ENCODE measurements at regions not wholly inside any gene's neighbourhood (a gene's known extent, or its start where the extent isn't known, plus 50 kb on each side); places are given as distances from the start of the nearest gene placed in this dataset.

- no peak overlapping the region for H3K4me3 ChIP-seq (replicated peaks; ENCODE audit: low read depth, low read length)
- no peak for DNase-seq (ENCODE audit: extremely low read depth, low read depth)
- TF ChIP-seq CTCF (IDR thresholded peaks at IDR 0.05; ENCODE audit: low read depth, low read length, missing control alignments), result no peak
These were observed 252.0 kb upstream of the VEPH1 start for GRCh38 chr3:157755233-157755632.

GRCh38 chr3:157754451-157754850 lies 251.2 kb upstream of the VEPH1 start:
- no peak for DNase-seq (ENCODE audit: extremely low read depth, low read depth)
- H3K4me3 ChIP-seq (replicated peaks; ENCODE audit: low read depth, low read length), result no peak overlapping the region
- TF ChIP-seq CTCF (IDR thresholded peaks at IDR 0.05; ENCODE audit: low read depth, low read length, missing control alignments), result no peak

GRCh38 chr3:157753787-157754136 lies 250.5 kb upstream of the VEPH1 start:
- no peak overlapping the region for H3K4me3 ChIP-seq (replicated peaks; ENCODE audit: low read depth, low read length)
- no peak for DNase-seq (ENCODE audit: extremely low read depth, low read depth)
- no peak for TF ChIP-seq CTCF (IDR thresholded peaks at IDR 0.05; ENCODE audit: low read depth, low read length, missing control alignments)

GRCh38 chr3:157752956-157753786 lies 250.0 kb upstream of the VEPH1 start:
- DNase-seq (ENCODE audit: extremely low read depth, low read depth), result no peak
- TF ChIP-seq CTCF (IDR thresholded peaks at IDR 0.05; ENCODE audit: low read depth, low read length, missing control alignments), result no peak
- no peak overlapping the region for H3K4me3 ChIP-seq (replicated peaks; ENCODE audit: low read depth, low read length)

GRCh38 chr3:157752554-157752953 lies 249.3 kb upstream of the VEPH1 start:
- no peak for DNase-seq (ENCODE audit: extremely low read depth, low read depth)
- no peak for TF ChIP-seq CTCF (IDR thresholded peaks at IDR 0.05; ENCODE audit: low read depth, low read length, missing control alignments)

GRCh38 chr3:157751386-157751785 lies 248.2 kb upstream of the VEPH1 start:
- TF ChIP-seq CTCF (IDR thresholded peaks at IDR 0.05; ENCODE audit: low read depth, low read length, missing control alignments), result no peak

More at GRCh38 chr3:157752554-157752953, 249.3 kb upstream of the VEPH1 start:
- no peak overlapping the region for H3K4me3 ChIP-seq (replicated peaks; ENCODE audit: low read depth, low read length)

GRCh38 chr3:157746391-157746790 lies 243.2 kb upstream of the VEPH1 start:
- H3K4me3 ChIP-seq (replicated peaks; ENCODE audit: low read depth, low read length), result no peak overlapping the region
- DNase-seq (ENCODE audit: extremely low read depth, low read depth), result no peak
- no peak for TF ChIP-seq CTCF (IDR thresholded peaks at IDR 0.05; ENCODE audit: low read depth, low read length, missing control alignments)

More at GRCh38 chr3:157751386-157751785, 248.2 kb upstream of the VEPH1 start:
- DNase-seq (ENCODE audit: extremely low read depth, low read depth), result no peak
- H3K4me3 ChIP-seq (replicated peaks; ENCODE audit: low read depth, low read length), result no peak overlapping the region
